AG09309 (cell line): ENCODE measurements at regions not wholly inside any gene's neighbourhood (a gene's known extent, or its start where the extent isn't known, plus 50 kb on each side); places are given as distances from the start of the nearest gene placed in this dataset.

Source experiments
- DNase-seq: peaks from one replicate; pipeline ENCODE4 v3.0.0-alpha.2; 2010; ENCODE audit warnings: low read depth
- H3K4me3 ChIP-seq: 2 replicates; pipeline ENCODE4 v1.5.1; 2011; ENCODE audit warnings: mild to moderate bottlenecking, low read depth, low read length, moderate library complexity; ENCODE audit not compliant: control insufficient read depth
- TF ChIP-seq, protein P1 (sequence below): IDR thresholded peaks from 2 replicates; pipeline ENCODE4 v1.5.1; 2011; ENCODE audit warnings: mild to moderate bottlenecking, low read depth, low read length, inconsistent platforms; ENCODE audit not compliant: insufficient read depth, control insufficient read depth; ENCODE audit errors: missing control alignments

- TF ChIP-seq, protein P1, sequence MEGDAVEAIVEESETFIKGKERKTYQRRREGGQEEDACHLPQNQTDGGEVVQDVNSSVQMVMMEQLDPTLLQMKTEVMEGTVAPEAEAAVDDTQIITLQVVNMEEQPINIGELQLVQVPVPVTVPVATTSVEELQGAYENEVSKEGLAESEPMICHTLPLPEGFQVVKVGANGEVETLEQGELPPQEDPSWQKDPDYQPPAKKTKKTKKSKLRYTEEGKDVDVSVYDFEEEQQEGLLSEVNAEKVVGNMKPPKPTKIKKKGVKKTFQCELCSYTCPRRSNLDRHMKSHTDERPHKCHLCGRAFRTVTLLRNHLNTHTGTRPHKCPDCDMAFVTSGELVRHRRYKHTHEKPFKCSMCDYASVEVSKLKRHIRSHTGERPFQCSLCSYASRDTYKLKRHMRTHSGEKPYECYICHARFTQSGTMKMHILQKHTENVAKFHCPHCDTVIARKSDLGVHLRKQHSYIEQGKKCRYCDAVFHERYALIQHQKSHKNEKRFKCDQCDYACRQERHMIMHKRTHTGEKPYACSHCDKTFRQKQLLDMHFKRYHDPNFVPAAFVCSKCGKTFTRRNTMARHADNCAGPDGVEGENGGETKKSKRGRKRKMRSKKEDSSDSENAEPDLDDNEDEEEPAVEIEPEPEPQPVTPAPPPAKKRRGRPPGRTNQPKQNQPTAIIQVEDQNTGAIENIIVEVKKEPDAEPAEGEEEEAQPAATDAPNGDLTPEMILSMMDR, result no peak
- H3K4me3 ChIP-seq, result no peak overlapping the region
- no peak for DNase-seq
These were observed 321.5 kb upstream of the SOX5 start for GRCh38 chr12:24270965-24271364.

DNA sequence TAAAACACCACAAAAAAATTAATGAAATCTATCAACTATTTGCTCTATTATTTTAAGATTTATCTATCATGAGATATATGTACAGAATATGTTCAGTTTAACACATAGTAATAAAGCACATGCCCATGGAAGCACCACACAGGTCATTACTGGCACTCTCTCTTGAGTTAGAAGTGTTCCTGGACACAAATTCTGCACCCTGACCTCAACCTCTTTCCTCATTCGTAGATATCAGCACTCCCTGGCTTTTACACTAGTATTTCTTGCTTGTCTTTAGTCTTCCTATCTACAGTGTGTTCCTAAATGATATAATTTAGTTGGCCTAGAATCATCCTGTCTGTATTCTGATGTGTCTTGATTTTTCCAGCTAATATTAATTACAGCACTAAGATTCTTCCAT is 321.0 kb upstream of the SOX5 start:
- no peak for DNase-seq
- TF ChIP-seq, protein P1, result no peak

GRCh38 chr12:24268663-24269186 is 319.3 kb upstream of the SOX5 start:
- no peak for DNase-seq
- H3K4me3 ChIP-seq, result no peak overlapping the region
- TF ChIP-seq, protein P1, result no peak

More for the DNA sequence above, 321.0 kb upstream of the SOX5 start:
- no peak overlapping the region for H3K4me3 ChIP-seq

GRCh38 chr12:24266982-24267381 is 317.5 kb upstream of the SOX5 start:
- DNase-seq, result no peak
- TF ChIP-seq, protein P1, result no peak
- H3K4me3 ChIP-seq, result no peak overlapping the region

- TF ChIP-seq, protein P1, result no peak
- no peak overlapping the region for H3K4me3 ChIP-seq
- no peak for DNase-seq
These were observed 307.2 kb upstream of the SOX5 start for GRCh38 chr12:24256684-24257083.

DNA sequence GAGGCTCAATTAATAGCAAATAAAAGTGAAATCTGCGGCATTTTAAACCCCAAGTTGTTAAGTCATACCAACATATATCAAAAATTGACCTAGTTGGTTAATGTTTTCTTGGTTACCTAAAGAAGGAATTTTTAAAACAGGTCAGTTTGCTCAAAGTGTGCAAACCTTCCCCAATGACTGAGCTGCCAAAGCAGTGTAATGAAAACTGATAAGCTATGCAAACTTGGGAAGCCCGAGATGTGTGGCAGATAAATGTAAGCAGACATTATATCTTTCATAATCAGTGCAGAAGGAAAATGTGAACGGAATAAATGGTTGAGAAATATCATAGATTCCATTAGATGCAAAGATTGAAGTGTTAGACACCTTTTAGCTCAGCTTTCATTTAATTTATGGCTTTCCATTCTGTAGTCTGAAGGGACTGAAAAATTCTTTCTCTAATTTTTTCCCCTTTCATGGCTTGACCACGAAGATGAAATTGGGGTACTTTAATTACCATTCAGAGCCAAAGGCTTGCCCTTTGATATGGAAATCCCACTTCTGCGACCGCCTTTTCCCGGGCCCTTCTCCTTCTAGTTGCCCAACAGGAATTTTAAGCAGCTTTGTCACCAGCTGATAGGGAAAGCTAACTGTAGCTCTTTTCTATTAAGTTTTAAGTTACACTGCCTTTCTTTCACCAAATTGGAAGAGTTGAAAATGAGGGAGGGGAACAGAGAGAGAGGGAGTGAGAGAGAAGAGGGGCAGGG is 306.6 kb upstream of the SOX5 start:
- DNase-seq, result no peak
- no peak overlapping the region for H3K4me3 ChIP-seq
- TF ChIP-seq, protein P1, result no peak
